ENCODE measurements at regions not wholly inside any gene's neighbourhood (a gene's known extent, or its start where the extent isn't known, plus 50 kb on each side); places are given as distances from the start of the nearest gene placed in this dataset.
"Not testable (repeated sequence)": the region's sequence is repeated elsewhere in the genome, so short reads cannot be mapped to it uniquely, and the experiment has no call there.

DNA sequence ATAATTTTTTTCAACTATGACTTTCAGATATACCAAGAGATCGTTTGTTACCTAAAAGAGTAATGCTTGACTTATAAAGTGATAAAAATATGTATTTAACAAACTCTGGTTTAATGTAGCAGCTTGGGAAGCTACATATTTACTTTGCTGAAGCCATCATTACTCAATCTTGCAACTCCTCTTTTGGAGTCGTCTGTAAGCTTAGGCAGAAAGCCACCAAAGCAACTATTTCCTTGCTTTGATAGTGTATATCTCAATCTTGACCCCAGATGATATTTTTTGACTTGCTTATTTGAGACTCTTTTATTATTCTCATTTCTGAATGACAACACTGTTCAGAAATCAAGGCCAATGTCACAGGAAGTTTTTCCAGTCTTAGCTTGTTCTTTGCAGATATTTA is 183.0 kb downstream of the SAMD5 start:
- DNase-seq (ENCODE audit: low read depth in 1 of 2, low spot score in 1 of 2) = no peak
- no peak for TF ChIP-seq SPI1 (IDR thresholded peaks at IDR 0.05; ENCODE audit: borderline replicate concordance, low read depth)
- no peak for TF ChIP-seq POLR2AphosphoS5 (IDR thresholded peaks at IDR 0.05; ENCODE audit: low read depth)
- no peak for TF ChIP-seq GABPA (IDR thresholded peaks at IDR 0.05; ENCODE audit: low read depth)
- TF ChIP-seq, protein P1, sequence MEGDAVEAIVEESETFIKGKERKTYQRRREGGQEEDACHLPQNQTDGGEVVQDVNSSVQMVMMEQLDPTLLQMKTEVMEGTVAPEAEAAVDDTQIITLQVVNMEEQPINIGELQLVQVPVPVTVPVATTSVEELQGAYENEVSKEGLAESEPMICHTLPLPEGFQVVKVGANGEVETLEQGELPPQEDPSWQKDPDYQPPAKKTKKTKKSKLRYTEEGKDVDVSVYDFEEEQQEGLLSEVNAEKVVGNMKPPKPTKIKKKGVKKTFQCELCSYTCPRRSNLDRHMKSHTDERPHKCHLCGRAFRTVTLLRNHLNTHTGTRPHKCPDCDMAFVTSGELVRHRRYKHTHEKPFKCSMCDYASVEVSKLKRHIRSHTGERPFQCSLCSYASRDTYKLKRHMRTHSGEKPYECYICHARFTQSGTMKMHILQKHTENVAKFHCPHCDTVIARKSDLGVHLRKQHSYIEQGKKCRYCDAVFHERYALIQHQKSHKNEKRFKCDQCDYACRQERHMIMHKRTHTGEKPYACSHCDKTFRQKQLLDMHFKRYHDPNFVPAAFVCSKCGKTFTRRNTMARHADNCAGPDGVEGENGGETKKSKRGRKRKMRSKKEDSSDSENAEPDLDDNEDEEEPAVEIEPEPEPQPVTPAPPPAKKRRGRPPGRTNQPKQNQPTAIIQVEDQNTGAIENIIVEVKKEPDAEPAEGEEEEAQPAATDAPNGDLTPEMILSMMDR (IDR thresholded peaks at IDR 0.05; ENCODE audit: insufficient read depth, low read length) = no peak
- TF ChIP-seq, protein P2, sequence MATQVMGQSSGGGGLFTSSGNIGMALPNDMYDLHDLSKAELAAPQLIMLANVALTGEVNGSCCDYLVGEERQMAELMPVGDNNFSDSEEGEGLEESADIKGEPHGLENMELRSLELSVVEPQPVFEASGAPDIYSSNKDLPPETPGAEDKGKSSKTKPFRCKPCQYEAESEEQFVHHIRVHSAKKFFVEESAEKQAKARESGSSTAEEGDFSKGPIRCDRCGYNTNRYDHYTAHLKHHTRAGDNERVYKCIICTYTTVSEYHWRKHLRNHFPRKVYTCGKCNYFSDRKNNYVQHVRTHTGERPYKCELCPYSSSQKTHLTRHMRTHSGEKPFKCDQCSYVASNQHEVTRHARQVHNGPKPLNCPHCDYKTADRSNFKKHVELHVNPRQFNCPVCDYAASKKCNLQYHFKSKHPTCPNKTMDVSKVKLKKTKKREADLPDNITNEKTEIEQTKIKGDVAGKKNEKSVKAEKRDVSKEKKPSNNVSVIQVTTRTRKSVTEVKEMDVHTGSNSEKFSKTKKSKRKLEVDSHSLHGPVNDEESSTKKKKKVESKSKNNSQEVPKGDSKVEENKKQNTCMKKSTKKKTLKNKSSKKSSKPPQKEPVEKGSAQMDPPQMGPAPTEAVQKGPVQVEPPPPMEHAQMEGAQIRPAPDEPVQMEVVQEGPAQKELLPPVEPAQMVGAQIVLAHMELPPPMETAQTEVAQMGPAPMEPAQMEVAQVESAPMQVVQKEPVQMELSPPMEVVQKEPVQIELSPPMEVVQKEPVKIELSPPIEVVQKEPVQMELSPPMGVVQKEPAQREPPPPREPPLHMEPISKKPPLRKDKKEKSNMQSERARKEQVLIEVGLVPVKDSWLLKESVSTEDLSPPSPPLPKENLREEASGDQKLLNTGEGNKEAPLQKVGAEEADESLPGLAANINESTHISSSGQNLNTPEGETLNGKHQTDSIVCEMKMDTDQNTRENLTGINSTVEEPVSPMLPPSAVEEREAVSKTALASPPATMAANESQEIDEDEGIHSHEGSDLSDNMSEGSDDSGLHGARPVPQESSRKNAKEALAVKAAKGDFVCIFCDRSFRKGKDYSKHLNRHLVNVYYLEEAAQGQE (IDR thresholded peaks at IDR 0.05; ENCODE audit: insufficient replicate concordance, low read depth) = no peak
- H3K27ac ChIP-seq (replicated peaks) = no peak overlapping the region
- H3K4me3 ChIP-seq (replicated peaks; ENCODE audit: insufficient read depth, low read length) = no peak overlapping the region
- no peaks in the 10 kb centered on the region for H3K27me3 ChIP-seq (ENCODE audit: insufficient read depth, poor library complexity, severe bottlenecking)

DNA sequence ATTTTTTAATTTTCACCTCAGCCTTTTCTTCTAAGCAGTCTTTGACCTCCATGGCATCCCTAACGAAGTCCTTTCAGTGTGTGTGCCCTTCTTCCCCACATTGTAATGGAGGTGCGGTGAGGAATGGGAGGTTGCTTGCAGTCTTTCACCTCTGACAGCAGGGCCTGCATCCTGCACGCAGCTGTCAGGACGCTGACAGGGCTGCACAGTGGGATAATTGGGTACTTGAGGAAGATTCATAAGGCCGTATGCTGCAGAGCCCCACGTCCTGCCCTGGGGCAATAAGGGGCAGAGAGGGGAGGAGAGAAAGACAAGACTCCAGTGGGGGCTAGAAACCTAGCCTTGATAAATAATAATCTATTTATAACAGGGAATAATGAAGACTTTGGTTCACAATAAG is 184.7 kb downstream of the SAMD5 start:
- DNase-seq (ENCODE audit: low read depth in 1 of 2, low spot score in 1 of 2) = no peak
- H3K4me3 ChIP-seq (replicated peaks; ENCODE audit: insufficient read depth, low read length) = no peak overlapping the region
- TF ChIP-seq GABPA (IDR thresholded peaks at IDR 0.05; ENCODE audit: low read depth) (no peak), SPI1 (IDR thresholded peaks at IDR 0.05; ENCODE audit: borderline replicate concordance, low read depth) (no peak), POLR2AphosphoS5 (IDR thresholded peaks at IDR 0.05; ENCODE audit: low read depth) (no peak)
- TF ChIP-seq, protein P1 (IDR thresholded peaks at IDR 0.05; ENCODE audit: insufficient read depth, low read length) = no peak
- TF ChIP-seq, protein P2 (IDR thresholded peaks at IDR 0.05; ENCODE audit: insufficient replicate concordance, low read depth) = no peak
- no peak overlapping the region for H3K27ac ChIP-seq (replicated peaks)
- no peaks in the 10 kb centered on the region for H3K27me3 ChIP-seq (ENCODE audit: insufficient read depth, poor library complexity, severe bottlenecking)

GRCh38 chr6:147694556-147694955 is 186.1 kb downstream of the SAMD5 start:
- H3K4me3 ChIP-seq (replicated peaks; ENCODE audit: insufficient read depth, low read length); H3K27me3 ChIP-seq (ENCODE audit: insufficient read depth, poor library complexity, severe bottlenecking); H3K27ac ChIP-seq (replicated peaks); DNase-seq (ENCODE audit: low read depth in 1 of 2, low spot score in 1 of 2): not testable (repeated sequence)

DNA sequence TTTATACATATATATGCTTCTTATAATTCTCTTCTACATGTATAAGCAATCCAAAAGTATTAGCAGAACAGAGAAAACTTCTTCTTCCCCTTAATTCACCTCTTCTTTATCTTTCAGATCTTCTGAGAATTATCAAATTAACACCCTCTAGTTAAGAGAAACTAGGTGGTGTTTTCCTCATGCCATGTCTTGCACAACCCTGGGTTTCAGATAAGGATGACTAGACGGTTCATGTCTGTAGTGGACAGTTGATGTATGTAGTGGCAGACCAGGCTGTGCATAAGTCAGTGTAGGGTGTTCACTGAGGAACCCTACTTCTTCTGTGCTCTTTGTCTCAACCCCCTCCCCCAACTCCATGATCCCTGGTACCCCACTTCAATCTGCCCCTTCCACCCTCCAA is 187.3 kb downstream of the SAMD5 start:
- TF ChIP-seq, protein P1 (IDR thresholded peaks at IDR 0.05; ENCODE audit: insufficient read depth, low read length) = no peak
- TF ChIP-seq GABPA (IDR thresholded peaks at IDR 0.05; ENCODE audit: low read depth) (no peak), POLR2AphosphoS5 (IDR thresholded peaks at IDR 0.05; ENCODE audit: low read depth) (no peak), SPI1 (IDR thresholded peaks at IDR 0.05; ENCODE audit: borderline replicate concordance, low read depth) (no peak)
- TF ChIP-seq, protein P2 (IDR thresholded peaks at IDR 0.05; ENCODE audit: insufficient replicate concordance, low read depth) = no peak
- H3K27ac ChIP-seq (replicated peaks) = no peak overlapping the region
- DNase-seq (ENCODE audit: low read depth in 1 of 2, low spot score in 1 of 2) = no peak
- no peak overlapping the region for H3K4me3 ChIP-seq (replicated peaks; ENCODE audit: insufficient read depth, low read length)
- no peaks in the 10 kb centered on the region for H3K27me3 ChIP-seq (ENCODE audit: insufficient read depth, poor library complexity, severe bottlenecking)

All from HL-60 (cell line).